Activated CD4-positive, alpha-beta T cell treated with anti-CD3 and anti-CD28 coated beads for 24 hours (primary cell): ENCODE measurements at regions not wholly inside any gene's neighbourhood (a gene's known extent, or its start where the extent isn't known, plus 50 kb on each side); places are given as distances from the start of the nearest gene placed in this dataset.

Experiments
- DNase-seq, 2 donors: peaks; one replicate each; pipeline ENCODE4 v3.0.0-alpha.2; 2020; ENCODE audit warnings: low read depth in 2 of 2

- no peak for DNase-seq
These were observed 321.2 kb upstream of the FANCL start for GRCh38 chr2:58562276-58562675.

- no peak for DNase-seq
These were observed 319.4 kb upstream of the FANCL start for GRCh38 chr2:58560531-58560930.

- DNase-seq, result no peak
These were observed 317.8 kb upstream of the FANCL start for GRCh38 chr2:58558881-58559280.

GRCh38 chr2:58557176-58557575 lies 316.1 kb upstream of the FANCL start:
- no peak for DNase-seq

- DNase-seq, result no peak
These were observed 312.8 kb upstream of the FANCL start for GRCh38 chr2:58553937-58554336.

GRCh38 chr2:58553522-58553921 lies 312.4 kb upstream of the FANCL start:
- DNase-seq, result no peak

GRCh38 chr2:58545300-58546280 lies 304.5 kb upstream of the FANCL start:
- DNase-seq, result no peak

- no peak for DNase-seq
These were observed 302.3 kb upstream of the FANCL start for GRCh38 chr2:58543442-58543841.

- DNase-seq, result no peak
These were observed 300.4 kb upstream of the FANCL start for GRCh38 chr2:58541511-58541910.

- no peak for DNase-seq
These were observed 299.6 kb upstream of the FANCL start for GRCh38 chr2:58540681-58541080.

- no peak for DNase-seq
These were observed 298.8 kb upstream of the FANCL start for GRCh38 chr2:58539973-58540372.

GRCh38 chr2:58535990-58536389 lies 294.9 kb upstream of the FANCL start:
- no peak for DNase-seq

GRCh38 chr2:58535182-58535581 lies 294.1 kb upstream of the FANCL start:
- DNase-seq, result no peak

- DNase-seq, result no peak
These were observed 292.3 kb upstream of the FANCL start for GRCh38 chr2:58533376-58533775.

- no peak for DNase-seq
These were observed 291.5 kb upstream of the FANCL start for GRCh38 chr2:58532641-58533040.

- DNase-seq, result no peak
These were observed 286.5 kb upstream of the FANCL start for GRCh38 chr2:58527647-58528046.

GRCh38 chr2:58521803-58522554 lies 280.9 kb upstream of the FANCL start:
- DNase-seq, result no peak

- DNase-seq, result no peak
These were observed 279.8 kb upstream of the FANCL start for GRCh38 chr2:58520903-58521302.

- DNase-seq, result no peak
These were observed 276.8 kb upstream of the FANCL start for GRCh38 chr2:58517881-58518280.

- DNase-seq, result no peak
These were observed 275.6 kb upstream of the FANCL start for GRCh38 chr2:58516695-58517094.

GRCh38 chr2:58515827-58516573 lies 274.9 kb upstream of the FANCL start:
- DNase-seq, result no peak

GRCh38 chr2:58514252-58514651 lies 273.1 kb upstream of the FANCL start:
- DNase-seq, result no peak
